NCI-H748 treated with DMSO at 0.1 percent for 48 hours (cell line): ENCODE measurements at regions not wholly inside any gene's neighbourhood (a gene's known extent, or its start where the extent isn't known, plus 50 kb on each side); places are given as distances from the start of the nearest gene placed in this dataset.

Experiments used
- DNase-seq: peaks from one replicate; lab custom pipeline; 2025; lab: John Stamatoyannopoulos, UW

GRCh38 chr1:186557147-186557777 lies 96.3 kb upstream of the PDC start:
- DNase-seq = no peak

- DNase-seq = no peak
Measured at GRCh38 chr1:186550832-186551231, 89.9 kb upstream of the PDC start.

GRCh38 chr1:186541003-186541402 lies 80.1 kb upstream of the PDC start:
- no peak for DNase-seq

- no peak for DNase-seq
Measured at GRCh38 chr1:186540521-186540920, 79.6 kb upstream of the PDC start.

- no peak for DNase-seq
Measured at GRCh38 chr1:186536273-186536890, 75.5 kb upstream of the PDC start.

DNA sequence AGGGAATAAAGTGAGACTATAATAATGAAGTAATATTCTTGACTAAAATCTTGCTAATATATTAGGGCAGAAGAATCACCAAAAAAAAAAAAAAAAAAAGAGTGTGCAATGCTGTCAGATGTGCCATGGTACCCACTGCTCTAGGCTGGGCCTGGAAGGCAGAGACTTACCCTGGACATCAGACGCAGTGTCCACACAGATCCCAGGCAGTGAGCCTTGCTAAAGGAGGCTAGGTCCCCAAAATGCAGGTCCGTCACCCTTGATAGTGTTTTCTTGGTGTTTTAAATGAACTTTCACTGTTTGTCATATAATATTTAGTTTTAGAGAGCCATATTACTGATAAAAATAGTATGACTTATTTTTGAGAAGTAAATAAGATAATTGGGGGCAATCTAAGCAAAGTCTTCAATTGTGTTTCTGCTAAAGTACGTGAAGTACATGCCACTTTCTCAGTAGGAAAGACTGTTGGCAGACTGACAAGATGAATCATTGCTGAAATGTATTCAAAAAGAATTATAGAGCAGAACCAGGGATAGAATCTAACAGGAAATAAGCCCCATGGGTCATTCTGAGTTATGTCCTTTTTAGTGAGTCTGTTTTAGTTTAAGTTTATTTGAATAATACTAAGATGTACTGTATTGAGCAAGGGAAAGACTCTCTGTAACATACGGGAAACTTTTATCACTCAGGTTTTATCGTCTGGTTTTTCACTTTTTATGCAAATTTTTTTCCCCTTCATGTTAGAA lies 74.6 kb upstream of the PDC start:
- no peak for DNase-seq

DNA sequence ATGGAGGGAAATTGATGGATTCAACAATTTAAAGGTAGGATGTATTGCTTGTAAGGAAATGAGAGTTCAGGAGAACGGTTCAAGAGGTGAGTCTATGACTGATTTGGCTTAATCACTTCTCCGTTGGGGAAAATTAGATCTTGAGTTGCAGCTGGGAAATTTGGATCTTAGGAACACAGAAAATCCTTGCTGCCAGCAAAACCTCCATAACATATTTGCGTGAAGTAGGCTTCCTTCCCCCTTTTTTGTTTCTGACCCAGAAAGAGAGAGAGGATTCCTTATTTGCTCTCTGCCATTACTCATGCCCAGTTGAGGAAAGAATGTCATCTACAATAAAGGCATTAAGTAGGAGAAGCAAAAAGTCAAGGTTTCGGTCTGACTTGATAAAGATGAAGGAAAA lies 73.5 kb upstream of the PDC start:
- no peak for DNase-seq

DNA sequence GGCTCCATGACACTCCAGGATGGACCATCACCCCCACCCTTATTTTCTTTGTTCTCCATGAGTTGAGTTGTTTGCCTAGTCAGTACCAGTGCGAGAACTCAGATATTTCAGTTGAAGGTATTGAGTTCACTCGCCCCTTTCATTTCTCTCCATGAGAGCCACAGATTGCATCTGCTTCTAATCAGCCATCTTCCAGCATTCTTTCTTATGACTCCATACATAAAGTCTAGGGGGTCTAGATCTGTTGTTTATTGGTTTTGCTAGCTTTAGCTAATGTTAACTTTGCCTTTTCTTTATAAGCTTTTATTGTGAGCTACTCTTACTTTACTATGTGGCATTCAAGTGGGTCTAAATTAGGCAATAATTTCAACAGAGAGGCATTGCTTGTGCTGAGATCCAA lies 71.6 kb upstream of the PDC start:
- no peak for DNase-seq

- no peak for DNase-seq
Measured at GRCh38 chr1:186531561-186532165, 70.7 kb upstream of the PDC start.

DNA sequence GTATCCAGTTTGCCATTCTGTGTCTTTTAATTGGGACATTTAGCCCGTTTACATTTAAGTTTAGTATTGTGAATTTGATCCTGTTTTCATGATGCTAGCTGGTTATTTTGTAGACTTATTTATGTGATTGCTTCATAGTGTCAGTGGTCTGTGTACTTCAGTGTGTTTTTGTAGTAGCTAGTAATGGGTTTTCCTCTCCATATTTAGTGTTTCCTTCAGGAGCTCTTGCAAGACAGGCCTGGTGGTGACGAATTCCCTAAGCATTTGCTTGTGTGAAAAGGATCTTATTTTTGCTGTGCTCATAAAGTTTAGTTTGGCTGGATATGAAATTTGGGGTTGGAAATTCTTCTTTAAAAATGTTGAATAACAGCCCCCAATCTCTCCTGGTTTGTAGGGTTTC lies 69.2 kb upstream of the PDC start:
- no peak for DNase-seq

DNA sequence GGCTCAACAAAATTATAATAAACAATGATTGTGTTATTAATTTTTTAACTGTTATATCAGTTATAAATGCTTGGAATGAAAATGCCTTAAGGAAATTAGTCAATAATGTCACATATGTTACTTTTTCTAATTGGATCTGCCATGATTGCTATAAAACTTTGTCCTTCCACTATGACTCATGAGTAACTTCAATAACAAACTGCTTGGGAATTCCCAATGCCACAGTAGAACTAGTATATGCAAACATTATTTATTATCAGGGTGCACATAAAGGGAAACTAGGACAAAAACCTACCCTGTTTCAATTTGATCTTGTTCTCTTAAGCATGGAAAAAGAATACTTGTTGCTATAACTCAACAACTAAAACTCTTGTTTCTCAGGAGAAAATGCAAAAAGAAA lies 59.1 kb upstream of the PDC start:
- DNase-seq = no peak

- DNase-seq = no peak
Measured at GRCh38 chr1:186518822-186519381, 58.0 kb upstream of the PDC start.

DNA sequence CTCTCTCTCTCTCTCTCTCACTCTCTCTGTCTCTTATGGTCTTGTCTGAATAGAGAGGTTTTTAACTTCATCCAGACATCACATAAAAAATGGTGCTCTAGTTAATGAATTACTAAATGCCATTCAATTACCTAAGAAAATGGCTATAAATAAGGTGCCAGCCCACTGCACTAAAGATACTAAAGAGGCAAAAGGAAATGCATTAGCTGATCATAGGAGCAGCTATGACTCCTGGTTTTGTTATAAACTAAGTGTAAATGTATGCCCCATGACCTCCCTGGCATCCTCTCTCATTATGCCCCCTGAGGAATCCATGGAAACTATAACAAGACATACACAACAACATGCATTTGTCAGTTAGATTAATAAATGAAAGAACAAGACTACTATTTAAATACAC lies 57.5 kb upstream of the PDC start:
- no peak for DNase-seq

DNA sequence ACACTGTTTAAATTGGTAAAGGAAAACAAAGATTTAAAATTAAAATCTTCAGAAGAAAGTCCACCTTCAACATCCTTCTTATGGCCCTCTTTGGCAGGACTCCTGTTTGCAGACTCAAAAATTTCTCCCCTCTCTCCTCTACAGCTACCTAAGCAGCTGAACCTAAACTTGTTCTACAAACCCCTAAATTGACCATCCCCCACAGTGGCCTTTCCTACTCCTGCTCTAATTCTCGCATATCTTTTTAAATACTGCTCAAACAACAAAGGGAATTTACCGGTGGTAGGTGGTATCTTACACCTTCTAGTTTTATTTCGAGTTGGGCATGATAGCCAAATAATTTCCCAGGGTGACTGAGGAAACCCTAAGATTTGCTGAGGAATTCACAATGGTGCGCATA lies 53.5 kb upstream of the PDC start:
- no peak for DNase-seq

DNA sequence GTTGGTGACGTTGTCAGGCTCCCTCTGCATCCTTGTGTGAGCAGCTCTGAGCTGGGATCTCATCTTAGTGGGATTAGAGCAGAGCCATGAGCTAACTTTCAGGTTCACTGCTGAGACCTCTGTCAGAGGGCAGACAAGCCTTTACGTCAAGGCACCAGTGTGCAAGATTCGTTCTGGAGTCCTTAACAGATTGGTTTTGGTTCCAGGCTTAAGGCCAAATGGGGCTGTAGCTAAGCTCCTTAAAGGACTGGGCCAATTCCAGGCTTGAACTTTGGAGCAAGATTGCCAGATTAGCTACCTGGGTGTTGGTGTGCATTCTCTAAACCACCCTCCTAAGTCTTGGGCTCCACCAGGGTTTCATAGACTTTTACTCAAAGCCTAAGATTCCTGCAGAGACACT lies 52.6 kb upstream of the PDC start:
- DNase-seq = no peak

GRCh38 chr1:186512698-186513457 lies 52.0 kb upstream of the PDC start:
- no peak for DNase-seq

DNA sequence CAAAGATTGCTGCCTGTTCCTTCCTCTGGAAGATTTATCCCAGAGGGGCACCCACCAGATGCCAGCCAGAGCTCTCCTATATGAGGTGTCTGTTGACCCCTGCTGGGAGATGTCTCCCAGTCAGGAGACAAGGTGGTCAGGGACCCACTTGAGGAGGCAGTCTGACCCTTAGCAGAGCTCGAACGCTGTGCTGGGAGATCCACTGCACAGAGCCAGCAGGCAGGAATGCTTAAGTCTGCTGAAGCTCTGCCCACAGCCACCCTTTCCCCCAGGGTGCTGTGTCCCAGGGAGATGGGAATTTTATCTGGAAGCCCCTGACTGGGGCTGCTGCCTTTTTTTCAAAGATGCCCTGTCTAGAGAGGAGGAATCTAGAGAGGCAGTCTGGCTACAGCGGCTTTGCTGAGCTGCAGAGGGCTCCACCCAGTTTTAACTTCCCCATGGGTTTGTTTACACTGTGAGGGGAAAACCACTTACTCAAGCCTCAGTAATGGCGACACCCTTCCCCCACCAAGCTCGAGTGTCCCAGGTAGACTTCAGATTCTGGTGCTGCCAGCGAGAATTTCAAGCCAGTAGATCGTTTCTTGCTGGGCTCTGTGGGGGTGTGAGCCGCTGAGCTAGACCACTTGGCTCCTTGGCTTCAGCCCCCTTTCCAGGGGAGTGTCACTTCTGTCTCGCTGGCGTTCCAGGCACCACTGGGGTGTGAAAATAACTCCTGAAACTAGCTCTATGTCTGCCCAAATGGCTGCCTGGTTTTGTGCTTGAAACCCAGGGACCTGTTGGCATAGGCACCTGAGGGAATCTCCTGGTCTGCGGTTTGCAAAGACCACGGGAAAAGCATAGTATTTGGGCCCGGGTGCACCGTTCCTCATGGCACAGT lies 51.1 kb upstream of the PDC start:
- no peak for DNase-seq
